ENCODE measurements at regions not wholly inside any gene's neighbourhood (a gene's known extent, or its start where the extent isn't known, plus 50 kb on each side); places are given as distances from the start of the nearest gene placed in this dataset.
A peak's percentile ranks its signal among the peaks of the same experiment; 100 is the strongest.

DNA sequence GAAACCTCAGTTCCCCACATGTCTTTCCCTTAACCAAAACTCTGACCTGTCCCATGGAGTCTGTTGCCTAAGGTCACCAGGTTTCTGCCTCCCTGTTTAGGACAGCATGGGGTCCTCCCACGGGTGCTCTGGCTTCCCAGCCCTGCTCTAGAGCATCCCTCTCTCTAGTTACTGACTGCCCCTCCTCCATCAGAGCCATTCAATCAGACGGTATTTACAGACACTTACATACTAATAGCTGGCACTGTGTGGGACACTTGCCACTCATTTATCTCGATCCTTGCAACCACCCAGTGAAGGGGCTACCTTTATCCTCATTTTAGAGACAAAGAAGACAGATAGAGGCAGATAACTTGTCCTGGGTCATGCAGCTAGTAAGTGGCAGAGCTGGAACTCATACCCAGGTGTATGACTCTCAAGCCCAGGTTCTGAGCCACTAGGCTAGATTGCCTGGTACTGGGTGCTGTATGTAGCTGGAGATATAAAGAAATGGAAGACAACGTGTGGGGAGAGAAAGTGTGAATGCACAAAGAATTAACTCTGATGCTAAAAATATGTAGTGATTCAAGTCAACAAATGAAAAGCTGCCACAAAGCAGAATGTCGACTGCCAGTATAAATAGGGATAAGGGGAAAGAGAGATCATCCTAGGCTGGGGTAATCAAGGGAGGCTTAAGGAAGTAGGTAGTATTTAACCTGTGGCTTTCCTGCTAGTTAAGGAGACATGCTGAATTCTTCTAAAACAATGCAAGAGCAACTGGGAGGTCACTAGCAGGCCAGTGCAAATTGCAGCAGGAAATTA lies 52.5 kb upstream of the PDE8B start:
- DNase-seq, result no peak

DNA sequence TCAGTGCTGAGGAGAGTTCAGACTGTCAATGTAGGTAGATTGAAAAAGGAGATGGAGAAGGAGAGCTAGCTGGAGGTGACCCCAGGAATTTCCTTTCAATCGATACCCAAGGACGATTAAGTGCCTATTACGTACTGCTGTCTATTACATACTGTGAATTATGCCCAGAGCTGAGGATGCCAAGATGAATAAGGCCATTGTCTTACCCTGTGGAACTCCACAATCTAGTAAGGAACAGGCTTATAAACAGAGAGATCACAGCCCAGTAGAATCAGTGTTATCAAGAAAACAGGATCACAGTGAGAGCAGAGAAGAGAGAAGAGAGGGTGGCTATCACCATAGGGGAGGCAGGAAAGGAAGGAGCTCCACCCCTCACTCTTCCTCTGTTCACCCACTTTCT lies 54.1 kb upstream of the PDE8B start:
- DNase-seq, result no peak

DNA sequence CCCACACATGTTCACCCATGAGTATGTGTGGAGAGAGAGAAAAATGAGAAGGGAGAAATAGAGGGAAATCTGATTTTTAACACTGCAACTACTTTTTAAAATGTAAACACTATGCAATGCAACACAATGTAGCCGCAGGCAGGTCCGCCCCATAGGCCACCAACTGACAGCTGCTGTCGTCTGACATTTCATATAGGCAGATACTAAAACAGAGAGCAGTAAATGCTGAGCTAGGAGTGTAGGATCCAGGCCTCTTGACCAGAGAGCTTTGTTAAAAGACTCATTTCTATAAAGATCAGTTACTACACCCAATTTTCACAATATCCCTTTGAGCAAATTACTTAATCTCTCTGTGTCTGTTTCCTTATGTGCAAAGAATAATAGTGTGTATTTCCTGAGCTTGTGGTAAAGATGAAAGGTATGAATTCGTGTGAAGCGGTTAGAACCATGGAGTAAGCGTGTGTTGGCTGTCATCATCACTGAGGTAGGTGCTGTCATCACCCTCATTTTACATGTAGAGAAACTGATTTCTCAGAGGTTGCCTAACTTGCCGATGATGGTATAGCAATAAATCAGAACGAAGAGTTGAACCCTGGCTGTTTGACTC lies 55.2 kb upstream of the PDE8B start:
- no peak for DNase-seq

DNA sequence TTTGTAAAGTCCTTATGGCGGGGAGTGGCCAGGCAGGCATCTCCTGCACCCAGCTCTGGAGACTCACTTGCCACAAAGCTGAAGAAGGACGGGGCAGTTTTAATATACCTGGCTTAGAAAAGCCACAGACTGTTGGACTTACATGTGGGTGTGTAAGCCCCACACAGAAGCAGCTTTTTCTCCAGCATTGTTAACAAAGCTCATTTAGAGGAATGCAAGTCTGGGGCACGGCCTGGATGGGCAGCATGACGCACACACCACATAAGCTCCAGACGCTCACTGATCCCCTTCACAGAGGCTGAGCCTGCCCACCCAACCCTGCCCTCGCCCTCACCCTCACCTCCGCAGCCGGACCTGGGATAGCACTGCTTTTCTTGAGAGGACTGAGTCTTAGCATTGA lies 58.0 kb upstream of the PDE8B start:
- no peak for DNase-seq

DNA sequence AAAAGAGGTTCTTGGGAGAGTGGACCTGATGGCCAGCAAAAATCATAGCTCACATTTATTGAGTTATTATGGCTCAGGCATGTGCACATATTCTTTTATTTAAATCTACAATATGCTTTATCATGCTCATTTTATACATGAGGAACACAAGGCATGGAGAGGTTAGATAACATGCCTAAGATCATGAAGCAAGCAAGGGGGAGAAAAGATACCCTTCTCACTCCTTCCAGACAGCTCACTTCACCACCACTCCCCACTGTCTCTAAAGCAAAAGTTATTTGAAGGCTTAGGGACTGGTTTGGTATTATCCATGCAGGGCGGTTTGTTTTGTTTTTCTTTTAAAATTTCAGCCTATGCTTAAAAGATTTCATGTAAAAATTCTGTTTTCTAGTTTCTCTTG lies 59.0 kb upstream of the PDE8B start:
- DNase-seq, result no peak

DNA sequence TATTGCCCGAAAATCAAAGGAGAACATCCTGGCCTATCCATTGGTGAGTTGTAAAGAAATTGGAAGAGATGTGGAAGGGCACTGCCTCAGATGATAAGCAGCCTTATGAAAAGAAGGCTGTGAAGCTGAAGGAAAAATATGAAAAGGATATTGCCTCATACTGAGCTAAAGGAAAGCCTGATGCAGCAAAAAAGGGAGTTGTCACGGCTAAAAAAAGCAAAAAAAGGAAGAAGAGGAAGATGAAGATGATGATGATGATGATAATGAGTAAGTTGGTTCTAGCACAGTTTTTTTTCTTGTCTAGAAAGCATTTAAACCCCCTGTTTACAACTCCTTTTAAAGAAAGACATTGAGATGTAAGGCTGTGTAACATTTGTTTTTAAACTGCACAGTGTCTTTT lies 59.8 kb upstream of the ZBED3 start:
- DNase-seq, result no peak

DNA sequence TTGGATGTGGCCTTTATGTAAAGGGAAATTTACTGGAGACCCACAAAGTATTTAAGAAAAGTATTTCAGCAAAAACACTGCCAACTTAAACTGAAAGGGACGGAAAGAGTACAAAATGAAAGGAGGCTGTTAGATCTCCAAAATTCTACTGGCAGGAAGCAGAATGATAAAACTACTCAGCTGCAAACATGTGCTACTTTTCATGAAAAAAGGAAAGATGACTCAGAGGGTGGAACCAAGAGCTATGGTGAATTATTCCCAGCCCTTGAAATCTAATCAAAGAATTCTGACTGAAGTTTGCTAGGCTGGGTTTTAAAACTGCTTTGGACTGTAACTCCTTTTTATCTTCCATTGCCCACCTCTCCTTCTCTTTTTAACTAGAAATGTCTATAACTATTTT lies 58.6 kb upstream of the ZBED3 start:
- DNase-seq, result no peak

DNA sequence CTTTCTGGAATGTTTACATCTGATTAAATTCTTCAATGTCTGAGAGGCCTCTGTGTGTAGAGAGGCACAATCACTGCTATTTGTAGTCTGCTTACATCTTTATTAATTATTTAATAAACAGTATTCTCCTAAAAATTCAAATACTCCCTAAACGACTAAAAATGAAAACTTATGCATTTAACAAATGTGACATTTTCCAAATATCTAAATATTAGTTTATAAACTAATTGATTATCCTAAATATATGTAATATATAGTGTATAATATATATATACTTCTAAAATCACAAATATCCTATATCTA lies 57.7 kb upstream of the ZBED3 start:
- no peak for DNase-seq

DNA sequence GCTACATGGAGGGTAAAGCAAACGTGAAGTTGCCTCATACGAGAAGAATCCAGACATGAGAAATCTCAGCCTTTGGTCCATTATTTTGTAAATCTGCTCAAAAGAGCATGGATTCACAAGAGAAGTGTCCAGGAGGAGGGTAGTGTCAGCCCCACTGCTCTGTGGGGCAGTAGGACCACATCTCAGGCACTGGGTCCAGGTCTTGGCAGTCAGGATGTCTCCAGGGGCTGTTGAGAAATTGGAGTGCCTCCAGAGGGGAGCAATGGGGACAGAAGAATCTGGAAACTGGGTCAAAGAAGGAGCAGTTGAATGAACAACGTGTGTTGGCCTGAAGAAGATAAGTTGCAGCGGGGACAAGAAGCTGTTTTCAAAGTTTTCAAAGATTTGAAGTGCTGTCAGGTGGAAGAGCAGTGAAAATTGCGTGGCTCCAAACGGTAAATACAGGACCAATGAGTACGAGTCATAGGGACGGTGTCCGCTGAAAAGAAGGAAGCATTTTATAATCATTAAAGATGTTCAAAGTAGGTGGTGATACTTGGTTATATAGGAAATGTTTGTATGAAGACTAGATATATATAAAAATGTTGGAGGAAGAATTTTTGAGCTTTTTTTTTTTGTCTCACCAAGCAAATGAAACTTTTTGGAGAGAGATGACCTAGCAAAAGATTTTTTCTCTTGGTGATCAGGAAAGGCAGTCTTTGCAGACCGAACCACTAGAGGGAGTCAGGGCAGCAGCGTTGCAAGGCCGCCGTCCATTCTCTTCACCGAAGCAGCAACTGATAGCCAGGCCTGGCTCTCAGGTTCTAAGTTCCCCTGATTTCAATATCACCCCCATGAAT lies 57.1 kb upstream of the ZBED3 start:
- peak; percentile 64 to 65 for DNase-seq

DNA sequence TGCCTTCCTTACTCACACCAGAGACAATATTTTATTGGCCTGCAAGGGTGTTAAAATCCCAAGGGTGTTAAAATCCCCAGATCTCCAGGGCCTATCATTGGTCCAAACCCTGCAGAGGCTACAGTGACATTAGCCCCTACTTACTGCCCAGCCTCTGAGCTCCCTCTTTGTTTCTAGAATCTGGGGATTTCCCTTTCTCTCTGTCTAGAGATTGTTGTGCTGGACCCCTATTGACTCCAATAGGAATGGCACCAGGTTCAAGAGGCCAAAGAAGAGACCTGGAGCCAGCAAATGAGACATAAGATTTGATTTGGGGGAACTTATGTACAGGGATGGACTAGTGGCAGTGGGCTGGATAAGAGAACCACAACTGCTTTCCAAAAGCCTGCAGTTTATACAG lies 53.3 kb upstream of the ZBED3 start:
- DNase-seq, result no peak

DNA sequence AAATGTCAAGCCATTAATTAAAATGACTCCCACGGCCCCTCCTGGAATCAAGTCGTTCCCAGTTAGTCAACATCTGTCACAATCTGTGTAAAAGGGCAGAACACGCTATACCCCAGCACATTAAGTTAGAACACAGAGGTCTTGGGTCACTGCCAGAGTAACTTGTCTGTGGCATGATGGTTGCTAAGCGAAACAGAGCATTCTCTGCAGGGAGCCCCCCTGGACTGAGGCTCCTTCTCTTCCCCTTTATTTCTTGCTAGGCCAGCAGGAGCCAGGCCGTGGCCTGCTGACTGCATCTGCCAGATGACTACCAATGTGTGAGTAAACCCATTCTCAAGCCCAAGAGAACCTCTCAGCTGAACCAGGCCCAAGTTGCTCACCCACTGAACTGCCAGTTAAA lies 51.9 kb upstream of the ZBED3 start:
- no peak for DNase-seq
